BLaER1 treated with 17β-estradiol and CSF1 and Interleukin-3, amounts not matched to agents 10 nM and 100 nM (cell line): ENCODE measurements at regions not wholly inside any gene's neighbourhood (a gene's known extent, or its start where the extent isn't known, plus 50 kb on each side); places are given as distances from the start of the nearest gene placed in this dataset.
"Not testable (repeated sequence)": the region's sequence is repeated elsewhere in the genome, so short reads cannot be mapped to it uniquely, and the experiment has no call there.

Source experiments
- H3K27ac ChIP-seq, 11 experiments: shearing (Covaris generic); formaldehyde crosslinking; 2 replicates each; pipeline ENCODE4 v1.8.1; 2022
- H3K27me3 ChIP-seq, 11 experiments: shearing (Covaris generic); formaldehyde crosslinking; 2 replicates each; pipeline ENCODE4 v1.8.1; 2022
- H3K36me3 ChIP-seq, 11 experiments: shearing (Covaris generic); formaldehyde crosslinking; 2 replicates each; pipeline ENCODE4 v1.8.1; 2022
- H3K4me1 ChIP-seq, 10 experiments: shearing (Covaris generic); formaldehyde crosslinking; 2 replicates each; pipeline ENCODE4 v1.8.1; 2022
- H3K4me2 ChIP-seq, 11 experiments: shearing (Covaris generic); formaldehyde crosslinking; 2 replicates each; pipeline ENCODE4 v1.8.1; 2022
- H3K4me3 ChIP-seq, 10 experiments: shearing (Covaris generic); formaldehyde crosslinking; 2 replicates each; pipeline ENCODE4 v1.8.1; 2022
- H3K9ac ChIP-seq, 11 experiments: shearing (Covaris generic); formaldehyde crosslinking; 2 replicates each; pipeline ENCODE4 v1.8.1; 2022
- H3K9me3 ChIP-seq, 11 experiments: shearing (Covaris generic); formaldehyde crosslinking; replicated peaks in 1 of 11; 2 replicates each; pipeline ENCODE4 v1.8.1; 2022
- H4K20me1 ChIP-seq, 11 experiments: shearing (Covaris generic); formaldehyde crosslinking; 2 replicates each; pipeline ENCODE4 v1.8.1; 2022
- Cebpa-rat ChIP-seq, 11 experiments: shearing (Covaris generic); IDR thresholded peaks; 2 replicates each; pipeline ENCODE4 v1.8.1; 2022

DNA sequence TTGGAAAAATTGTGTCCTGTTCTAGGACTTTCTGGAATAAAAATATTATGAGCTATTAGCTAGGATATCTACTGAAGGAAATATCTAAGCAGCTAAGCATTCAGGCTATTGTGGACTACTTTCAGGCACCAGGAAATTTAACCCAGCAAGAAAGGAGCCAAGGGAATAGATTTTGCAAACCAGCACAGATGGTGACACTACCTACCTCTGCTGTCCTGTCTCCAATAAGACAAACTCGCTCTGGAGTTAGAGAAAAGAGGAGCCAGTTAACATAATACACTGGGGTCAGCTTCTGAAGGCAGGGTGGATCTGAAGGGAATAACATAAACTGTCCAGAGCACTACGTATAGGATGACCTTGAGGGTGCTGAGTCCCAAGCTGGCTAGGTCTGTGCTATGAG is 223.7 kb upstream of the PRSS58 start:
- H3K27me3 ChIP-seq = no peaks in the 10 kb centered on the region
- H3K4me2 ChIP-seq = peak overlapping the region in 8 of 11 experiments; percentile 45 to 69 (median 58); a peak in 16 of 22 replicates
- H3K4me1 ChIP-seq = peaks cover 35 to 65% (median 61%) of the 10 kb centered on the region in 10 experiments
- H3K4me3 ChIP-seq = no peak overlapping the region
- H3K27ac ChIP-seq = peak overlapping the region in 2 of 11 experiments; percentile 36 to 47; a peak in 2 of 22 replicates
- 0 out of 22 replicates have a peak overlapping the region, but pooled peaks of 1 of the 11 experiments have one; percentile 11 for H3K9ac ChIP-seq
- H3K36me3 ChIP-seq = no peaks in the 10 kb centered on the region
- no peaks in the 10 kb centered on the region for H3K9me3 ChIP-seq
- H4K20me1 ChIP-seq = no peaks in the 10 kb centered on the region
- TF ChIP-seq Cebpa-rat (IDR thresholded peaks at IDR 0.05) = no peak

DNA sequence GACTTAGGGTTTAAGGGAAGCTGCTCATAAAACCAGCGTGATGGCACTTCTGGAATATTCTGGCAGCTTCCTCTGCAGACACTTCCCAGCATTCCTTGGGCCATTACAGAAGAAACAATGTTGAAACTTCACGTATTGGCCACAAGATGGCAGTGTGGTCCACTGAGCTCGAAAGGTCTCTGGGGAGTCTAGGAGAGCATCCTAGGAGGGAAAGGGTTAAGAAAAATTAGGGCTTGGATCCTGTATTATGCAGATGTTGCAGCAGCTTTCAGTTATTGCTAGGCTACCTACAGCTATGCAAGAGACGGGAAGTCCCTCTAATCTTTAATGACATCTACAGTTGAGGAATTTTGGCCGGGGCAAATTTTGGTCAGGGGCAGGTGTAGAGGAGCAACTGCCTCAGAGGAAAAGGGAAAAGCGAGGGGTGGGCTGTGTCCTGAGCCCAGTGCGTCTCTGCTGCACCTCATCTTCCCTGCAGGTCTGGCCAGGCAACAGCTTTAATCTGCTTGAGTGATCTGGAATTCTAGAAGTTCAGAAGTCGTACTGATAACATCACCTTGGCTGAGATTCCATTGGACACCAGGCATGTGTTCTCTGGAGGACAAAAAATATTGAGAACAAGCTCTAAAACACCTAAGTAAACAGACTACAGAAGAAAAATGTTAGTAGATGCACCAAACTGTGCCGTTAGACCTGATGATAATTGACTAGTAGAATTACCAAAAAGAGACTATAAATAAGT is 220.8 kb upstream of the PRSS58 start:
- H4K20me1 ChIP-seq = no peaks in the 10 kb centered on the region
- H3K36me3 ChIP-seq = no peaks in the 10 kb centered on the region
- peak overlapping the region in 10 of 11 experiments; percentile 61 to 98 (median 93); a peak in 16 of 22 replicates for H3K4me2 ChIP-seq
- no peaks in the 10 kb centered on the region for H3K9me3 ChIP-seq
- H3K27ac ChIP-seq = peak overlapping the region in 4 of 11 experiments; percentile 74 to 80 (median 78); a peak in 6 of 22 replicates
- peaks cover 23 to 74% (median 67%) of the 10 kb centered on the region in 10 experiments for H3K4me1 ChIP-seq
- no peak overlapping the region for H3K4me3 ChIP-seq
- H3K27me3 ChIP-seq = no peaks in the 10 kb centered on the region
- TF ChIP-seq Cebpa-rat (IDR thresholded peaks at IDR 0.05) = no peak
- H3K9ac ChIP-seq = no peak overlapping the region

DNA sequence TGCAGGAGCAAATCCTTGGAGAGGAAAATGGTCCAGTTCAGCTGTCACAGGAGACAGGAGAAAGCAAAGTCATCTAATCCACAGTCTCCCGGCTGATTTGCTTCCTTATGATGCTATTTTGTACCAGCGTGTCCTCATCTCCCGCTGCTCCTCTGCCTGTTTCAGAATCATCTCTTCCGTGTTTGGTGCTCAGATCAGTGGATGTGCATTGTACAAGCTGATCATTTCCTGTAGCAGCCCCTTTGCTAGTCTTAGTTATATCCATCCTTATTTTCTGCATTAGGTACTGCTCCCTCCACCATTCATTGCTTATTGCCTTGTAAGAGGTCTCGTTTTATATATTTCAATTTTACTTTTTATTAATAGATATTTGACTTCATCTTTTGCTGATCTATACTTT is 219.9 kb upstream of the PRSS58 start:
- Histone ChIP-seq H3K4me3 (peak overlapping the region in 5 of 10 experiments; percentile 6 to 51 (median 30); a peak in 7 of 20 replicates), H3K4me1 (peaks cover 29 to 76% (median 69%) of the 10 kb centered on the region in 10 experiments), H3K4me2 (peak overlapping the region; percentile 61 to 98 (median 93)), H3K27ac (peak overlapping the region in 8 of 11 experiments; percentile 56 to 80 (median 70); a peak in 16 of 22 replicates), H3K9ac (peak overlapping the region in 8 of 11 experiments; percentile 30 to 66 (median 38); a peak in 14 of 22 replicates)
- not testable (repeated sequence) for H3K36me3 ChIP-seq, H4K20me1 ChIP-seq, H3K27me3 ChIP-seq, H3K9me3 ChIP-seq

DNA sequence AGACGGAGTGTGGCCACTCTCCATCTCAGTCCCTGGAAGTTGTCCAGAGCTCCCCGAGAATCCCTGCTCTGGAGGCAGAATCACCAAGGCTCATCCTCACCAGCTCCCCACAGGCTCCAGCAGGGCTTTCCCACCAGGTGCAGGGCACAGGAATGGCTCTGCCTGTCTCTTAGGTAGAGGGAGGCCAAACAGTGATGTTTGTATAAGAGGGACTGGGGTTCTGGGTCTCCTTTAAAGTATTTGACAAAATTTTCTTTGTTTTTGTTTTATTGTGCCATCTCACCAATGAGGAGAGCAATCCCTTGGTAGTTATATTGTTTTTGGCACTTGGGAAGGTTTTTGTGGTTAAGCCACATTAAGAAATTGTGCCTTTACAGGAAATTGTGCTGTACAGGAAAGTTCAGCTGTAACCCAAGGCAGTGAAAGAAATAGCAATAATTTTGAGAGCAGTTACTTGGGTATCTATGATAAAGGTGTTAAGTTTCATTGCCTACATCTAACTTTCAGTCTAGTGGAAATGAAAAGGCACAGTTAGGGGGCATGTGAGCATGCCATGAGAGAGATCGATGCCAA is 219.3 kb upstream of the PRSS58 start:
- Histone ChIP-seq H3K4me3 (peak overlapping the region in 5 of 10 experiments; percentile 6 to 51 (median 30); a peak in 7 of 20 replicates), H3K4me1 (peaks cover 29 to 76% (median 67%) of the 10 kb centered on the region in 10 experiments), H3K27ac (peak overlapping the region in 8 of 11 experiments; percentile 56 to 80 (median 70); a peak in 16 of 22 replicates), H3K36me3 (no peaks in the 10 kb centered on the region), H3K4me2 (peak overlapping the region; percentile 61 to 98 (median 93)), H4K20me1 (no peaks in the 10 kb centered on the region), H3K9me3 (no peaks in the 10 kb centered on the region), H3K9ac (peak overlapping the region in 8 of 11 experiments; percentile 30 to 66 (median 48); a peak in 15 of 22 replicates), H3K27me3 (no peaks in the 10 kb centered on the region)
- 0 out of 22 replicates have a peak, but pooled peaks of 1 of the 11 experiments have one; percentile 6 for TF ChIP-seq Cebpa-rat (IDR thresholded peaks at IDR 0.05)

DNA sequence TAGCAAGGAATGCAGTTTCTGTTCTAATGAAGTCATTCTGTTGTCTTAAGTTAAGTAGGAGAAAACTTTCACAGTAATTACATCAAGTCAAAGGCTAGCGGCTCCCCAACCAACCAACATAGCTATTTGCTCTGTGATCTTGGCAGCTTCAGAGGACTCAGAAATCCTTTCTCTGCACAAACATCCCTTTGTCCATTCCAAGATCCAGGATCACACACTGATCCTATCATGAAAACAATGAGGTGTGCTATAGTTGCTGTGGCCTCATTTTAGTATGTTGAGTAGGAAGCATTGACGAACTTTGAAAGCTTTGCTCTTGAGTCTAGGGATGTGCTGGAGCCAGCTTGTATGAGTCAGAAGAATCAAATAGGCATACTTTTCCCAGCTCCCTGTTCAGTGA is 218.2 kb upstream of the PRSS58 start:
- no peaks in the 10 kb centered on the region for H4K20me1 ChIP-seq
- no peaks in the 10 kb centered on the region for H3K36me3 ChIP-seq
- no peaks in the 10 kb centered on the region for H3K27me3 ChIP-seq
- peak overlapping the region in 6 of 11 experiments; percentile 56 to 80 (median 76); a peak in 7 of 22 replicates for H3K27ac ChIP-seq
- H3K4me3 ChIP-seq = no peak overlapping the region
- H3K9me3 ChIP-seq = 0 out of 22 replicates have a peak, but pooled peaks cover 0 to under 1% (median 0%) of the 10 kb centered on the region in 11 experiments
- no peak overlapping the region for H3K9ac ChIP-seq
- no peak for TF ChIP-seq Cebpa-rat (IDR thresholded peaks at IDR 0.05)
- H3K4me2 ChIP-seq = peak overlapping the region in 9 of 11 experiments; percentile 81 to 98 (median 93); a peak in 18 of 22 replicates
- peaks cover 29 to 66% (median 59%) of the 10 kb centered on the region in 10 experiments for H3K4me1 ChIP-seq

DNA sequence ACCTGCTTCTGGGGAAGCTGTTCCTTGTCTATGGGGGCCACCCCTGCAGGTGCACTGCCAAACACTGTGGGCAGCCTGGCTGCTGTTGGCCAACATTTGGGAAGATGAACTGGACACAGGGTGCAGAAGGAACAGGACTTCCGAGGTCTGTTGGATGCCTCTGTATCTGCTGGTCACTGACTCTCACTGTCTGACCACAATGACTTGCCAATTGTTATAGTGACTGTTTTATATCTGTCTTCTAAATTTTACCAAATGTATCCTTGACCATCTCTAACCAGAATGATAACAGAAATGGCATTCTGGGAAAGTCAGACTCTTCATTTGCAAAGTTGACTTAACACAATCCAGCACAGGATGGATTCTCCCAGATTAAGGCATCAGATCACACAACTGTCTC is 214.0 kb upstream of the PRSS58 start:
- H3K4me3 ChIP-seq = no peak overlapping the region
- peak overlapping the region in 1 of 11 experiments; percentile 34; a peak in 2 of 22 replicates for H3K4me2 ChIP-seq
- peaks cover 26 to 64% (median 55%) of the 10 kb centered on the region in 10 experiments for H3K4me1 ChIP-seq
- no peaks in the 10 kb centered on the region for H3K36me3 ChIP-seq
- H3K27me3 ChIP-seq = no peaks in the 10 kb centered on the region
- H4K20me1 ChIP-seq = no peaks in the 10 kb centered on the region
- no peak overlapping the region for H3K9ac ChIP-seq
- no peak overlapping the region for H3K27ac ChIP-seq
- no peak for TF ChIP-seq Cebpa-rat (IDR thresholded peaks at IDR 0.05)
- H3K9me3 ChIP-seq = peaks cover 0 to 8% (median 0%) of the 10 kb centered on the region in 11 experiments; a peak in 2 of 22 replicates

DNA sequence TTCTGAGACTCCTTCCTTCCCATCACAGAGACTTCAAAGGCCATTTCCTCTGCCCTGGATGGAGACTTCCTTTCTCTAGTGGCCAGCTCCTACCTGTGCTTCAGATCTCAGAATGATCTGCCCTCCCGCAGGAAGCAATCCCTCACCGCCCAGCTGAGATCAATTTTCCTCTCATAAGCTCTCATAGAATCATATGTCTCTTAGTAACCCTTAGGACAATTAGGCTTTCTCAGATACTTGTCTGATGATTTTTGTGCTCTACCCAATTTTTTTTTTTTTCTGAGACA is 212.6 kb upstream of the PRSS58 start:
- H3K27me3 ChIP-seq = no peaks in the 10 kb centered on the region
- no peaks in the 10 kb centered on the region for H3K36me3 ChIP-seq
- H3K4me1 ChIP-seq = peaks cover 26 to 59% (median 51%) of the 10 kb centered on the region in 10 experiments
- H3K4me3 ChIP-seq = no peak overlapping the region
- no peak for TF ChIP-seq Cebpa-rat (IDR thresholded peaks at IDR 0.05)
- H3K27ac ChIP-seq = no peak overlapping the region
- H3K4me2 ChIP-seq = peak overlapping the region in 7 of 11 experiments; percentile 15 to 68 (median 63); a peak in 5 of 22 replicates
- H3K9ac ChIP-seq = no peak overlapping the region
- H3K9me3 ChIP-seq = peaks cover 0 to 8% (median 0%) of the 10 kb centered on the region in 11 experiments; a peak in 2 of 22 replicates
- no peaks in the 10 kb centered on the region for H4K20me1 ChIP-seq

DNA sequence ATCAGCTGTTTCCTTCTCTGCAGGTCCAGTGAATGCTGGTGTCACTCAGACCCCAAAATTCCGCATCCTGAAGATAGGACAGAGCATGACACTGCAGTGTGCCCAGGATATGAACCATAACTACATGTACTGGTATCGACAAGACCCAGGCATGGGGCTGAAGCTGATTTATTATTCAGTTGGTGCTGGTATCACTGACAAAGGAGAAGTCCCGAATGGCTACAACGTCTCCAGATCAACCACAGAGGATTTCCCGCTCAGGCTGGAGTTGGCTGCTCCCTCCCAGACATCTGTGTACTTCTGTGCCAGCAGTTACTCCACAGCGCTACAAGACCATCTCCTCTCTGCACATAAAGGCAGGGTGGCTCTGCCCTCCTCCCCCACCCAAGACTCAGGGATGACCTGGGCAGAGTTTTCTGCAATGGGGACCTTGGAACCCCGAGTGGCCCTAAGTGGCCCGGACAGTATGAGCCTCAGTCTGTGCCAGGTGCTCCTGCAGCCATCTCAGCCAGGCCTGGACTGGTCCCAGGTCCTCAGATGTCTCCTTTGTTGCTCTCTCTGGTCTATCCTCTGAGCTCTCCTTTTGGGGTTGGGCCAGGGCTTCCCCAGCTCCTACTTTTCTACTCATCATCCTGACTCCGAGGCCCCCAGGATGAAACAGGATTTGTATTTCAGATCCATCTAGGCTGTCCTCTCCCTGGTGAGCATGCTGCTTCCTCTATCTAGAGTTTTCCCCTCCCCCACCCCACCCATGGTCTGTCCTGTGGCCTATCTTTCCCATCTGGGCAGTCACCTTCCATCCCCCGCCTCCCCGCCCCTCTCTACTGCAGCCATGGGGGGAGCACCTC is 212.1 kb upstream of the PRSS58 start:
- peaks cover 0 to 8% (median 0%) of the 10 kb centered on the region in 11 experiments; a peak in 2 of 22 replicates for H3K9me3 ChIP-seq
- H3K4me2 ChIP-seq = peak overlapping the region; percentile 45 to 71 (median 63)
- H4K20me1 ChIP-seq = no peaks in the 10 kb centered on the region
- H3K36me3 ChIP-seq = no peaks in the 10 kb centered on the region
- H3K9ac ChIP-seq = no peak overlapping the region
- H3K4me3 ChIP-seq = no peak overlapping the region
- no peaks in the 10 kb centered on the region for H3K27me3 ChIP-seq
- TF ChIP-seq Cebpa-rat (IDR thresholded peaks at IDR 0.05) = no peak
- H3K4me1 ChIP-seq = peaks cover 26 to 58% (median 50%) of the 10 kb centered on the region in 10 experiments
- peak overlapping the region in 7 of 11 experiments; percentile 7 to 48 (median 28); a peak in 8 of 22 replicates for H3K27ac ChIP-seq
